ENCODE measurements at regions not wholly inside any gene's neighbourhood (a gene's known extent, or its start where the extent isn't known, plus 50 kb on each side); places are given as distances from the start of the nearest gene placed in this dataset.

DNA sequence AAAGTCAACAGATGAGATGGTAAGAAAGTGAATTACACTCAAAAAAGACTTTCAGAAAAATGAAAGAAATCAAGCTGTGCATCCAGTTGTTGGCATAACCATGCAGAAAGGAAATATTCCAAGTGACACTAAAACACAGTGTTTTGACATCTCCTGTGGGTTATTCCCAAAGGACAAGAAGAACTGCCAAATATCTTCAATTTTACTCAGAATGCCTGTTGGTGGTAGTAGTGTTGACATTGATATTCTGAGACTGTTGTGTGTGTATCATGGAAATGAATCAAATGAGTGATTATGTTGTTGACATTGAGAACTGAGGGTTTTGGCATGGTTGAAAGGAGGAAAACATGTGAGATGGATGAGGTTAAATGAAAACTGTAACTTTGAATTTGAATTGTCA is 196.9 kb downstream of the SH2D4B start:
- no peak for TF ChIP-seq POLR2A (IDR thresholded peaks at IDR 0.05; ENCODE audit: control extremely low read depth in 1 of 2, low read depth in 2 of 2, low read length in 2 of 2)
- TF ChIP-seq, protein P1, sequence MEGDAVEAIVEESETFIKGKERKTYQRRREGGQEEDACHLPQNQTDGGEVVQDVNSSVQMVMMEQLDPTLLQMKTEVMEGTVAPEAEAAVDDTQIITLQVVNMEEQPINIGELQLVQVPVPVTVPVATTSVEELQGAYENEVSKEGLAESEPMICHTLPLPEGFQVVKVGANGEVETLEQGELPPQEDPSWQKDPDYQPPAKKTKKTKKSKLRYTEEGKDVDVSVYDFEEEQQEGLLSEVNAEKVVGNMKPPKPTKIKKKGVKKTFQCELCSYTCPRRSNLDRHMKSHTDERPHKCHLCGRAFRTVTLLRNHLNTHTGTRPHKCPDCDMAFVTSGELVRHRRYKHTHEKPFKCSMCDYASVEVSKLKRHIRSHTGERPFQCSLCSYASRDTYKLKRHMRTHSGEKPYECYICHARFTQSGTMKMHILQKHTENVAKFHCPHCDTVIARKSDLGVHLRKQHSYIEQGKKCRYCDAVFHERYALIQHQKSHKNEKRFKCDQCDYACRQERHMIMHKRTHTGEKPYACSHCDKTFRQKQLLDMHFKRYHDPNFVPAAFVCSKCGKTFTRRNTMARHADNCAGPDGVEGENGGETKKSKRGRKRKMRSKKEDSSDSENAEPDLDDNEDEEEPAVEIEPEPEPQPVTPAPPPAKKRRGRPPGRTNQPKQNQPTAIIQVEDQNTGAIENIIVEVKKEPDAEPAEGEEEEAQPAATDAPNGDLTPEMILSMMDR (IDR thresholded peaks at IDR 0.05; ENCODE audit: control extremely low read depth in 1 of 3, insufficient read depth in 1 of 3, low read depth in 1 of 3, low read length in 3 of 3): no peak
- TF ChIP-seq YY1 (IDR thresholded peaks at IDR 0.05; ENCODE audit: low read depth, low read length): no peak
- no peak for TF ChIP-seq RAD21 (IDR thresholded peaks at IDR 0.05 in 1 of 2, conservative IDR thresholded peaks at IDR 0.05 in 1 of 2; ENCODE audit: low read depth in 2 of 2, low read length in 2 of 2)
- no peak for TF ChIP-seq BRCA1 (IDR thresholded peaks at IDR 0.05; ENCODE audit: low read depth, low read length)
- TF ChIP-seq, protein P2, sequence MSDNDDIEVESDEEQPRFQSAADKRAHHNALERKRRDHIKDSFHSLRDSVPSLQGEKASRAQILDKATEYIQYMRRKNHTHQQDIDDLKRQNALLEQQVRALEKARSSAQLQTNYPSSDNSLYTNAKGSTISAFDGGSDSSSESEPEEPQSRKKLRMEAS (IDR thresholded peaks at IDR 0.05): no peak
- no peak for TF ChIP-seq SIX5 (IDR thresholded peaks at IDR 0.05; ENCODE audit: low read depth, low read length)
- TF ChIP-seq POLR2AphosphoS5 (IDR thresholded peaks at IDR 0.05; ENCODE audit: low read depth, low read length): no peak
- TF ChIP-seq EZH2 (IDR thresholded peaks at IDR 0.05; ENCODE audit: low read depth, low read length, severe bottlenecking): no peak
- TF ChIP-seq RNF2 (IDR thresholded peaks at IDR 0.05; ENCODE audit: borderline replicate concordance, low read depth, low read length, missing control alignments, poor library complexity, severe bottlenecking): no peak
- TF ChIP-seq MAFK (IDR thresholded peaks at IDR 0.05; ENCODE audit: low read depth, low read length): no peak
- TF ChIP-seq, protein P3, sequence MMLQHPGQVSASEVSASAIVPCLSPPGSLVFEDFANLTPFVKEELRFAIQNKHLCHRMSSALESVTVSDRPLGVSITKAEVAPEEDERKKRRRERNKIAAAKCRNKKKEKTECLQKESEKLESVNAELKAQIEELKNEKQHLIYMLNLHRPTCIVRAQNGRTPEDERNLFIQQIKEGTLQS (IDR thresholded peaks at IDR 0.05; ENCODE audit: insufficient read depth, low read depth, low read length): no peak
- no peak for TF ChIP-seq SIN3A (conservative IDR thresholded peaks at IDR 0.05 in 1 of 2, IDR thresholded peaks at IDR 0.05 in 1 of 2; ENCODE audit: low read depth in 1 of 2, low read length in 2 of 2)
